ENCODE measurements at regions not wholly inside any gene's neighbourhood (a gene's known extent, or its start where the extent isn't known, plus 50 kb on each side); places are given as distances from the start of the nearest gene placed in this dataset.

- no peak for TF ChIP-seq EZH2phosphoT487 (IDR thresholded peaks at IDR 0.05; ENCODE audit: insufficient read depth, low read depth)
- TF ChIP-seq EZH2 (IDR thresholded peaks at IDR 0.05; ENCODE audit: insufficient read depth, poor library complexity, severe bottlenecking): no peak
Measured at GRCh38 chr3:196138482-196139254, 56.8 kb upstream of the TFRC start.

Measured in GM23248 (cell line).